HepG2 (cell line): ENCODE measurements at regions not wholly inside any gene's neighbourhood (a gene's known extent, or its start where the extent isn't known, plus 50 kb on each side); places are given as distances from the start of the nearest gene placed in this dataset.

Experiments
- ARNT ChIP-seq: fragments of 450-650 bp; IDR thresholded peaks from 2 replicates; pipeline ENCODE4 v1.6.1; 2017
- CCAR2 ChIP-seq: fragments of 200-400 bp; formaldehyde crosslinking; optimal IDR thresholded peaks from 2 replicates; pipeline ENCODE3; 2018; ENCODE audit warnings: low read depth, mild to moderate bottlenecking, low read length, moderate library complexity
- HDAC1 ChIP-seq: sonication (generic); formaldehyde crosslinking; IDR thresholded peaks from 2 replicates; pipeline ENCODE4 v1.5.1; 2020; ENCODE audit warnings: mild to moderate bottlenecking, missing genetic modification reagents
- MAZ ChIP-seq, 2 experiments: sonication (generic) in 1 of 2; formaldehyde crosslinking in 1 of 2; IDR thresholded peaks; 2 replicates each; pipeline versions ENCODE4 v1.5.0 to v1.6.1; 2012 to 2020; ENCODE audit warnings: low read depth in 2 of 2, mild to moderate bottlenecking in 2 of 2, borderline replicate concordance in 1 of 2, improper control_type of control experiment in 1 of 2, low read length in 1 of 2, missing genetic modification reagents in 1 of 2, moderate library complexity in 1 of 2
- MXD4 ChIP-seq: IDR thresholded peaks from 2 replicates; pipeline ENCODE4 v1.6.1; 2016; ENCODE audit warnings: mild to moderate bottlenecking, missing biosample characterization, missing genetic modification reagents
- NFIC ChIP-seq: IDR thresholded peaks from 2 replicates; pipeline ENCODE4 v1.6.1; 2012; ENCODE audit warnings: mild to moderate bottlenecking, low read length, inconsistent platforms
- NFKBIZ ChIP-seq: IDR thresholded peaks from 2 replicates; pipeline ENCODE4 v1.6.1; 2018; ENCODE audit warnings: missing genetic modification reagents, missing compliant biosample characterization
- PAX8 ChIP-seq: sonication (generic); formaldehyde crosslinking; IDR thresholded peaks from 2 replicates; pipeline ENCODE4 v1.8.0; 2022; ENCODE audit warnings: mild to moderate bottlenecking, missing genetic modification reagents, borderline replicate concordance
- ZBTB39 ChIP-seq: sonication (generic); formaldehyde crosslinking; IDR thresholded peaks from 2 replicates; pipeline ENCODE4 v1.5.0; 2020; ENCODE audit warnings: missing genetic modification reagents
- ZMYM2 ChIP-seq: sonication (generic); formaldehyde crosslinking; IDR thresholded peaks from 2 replicates; pipeline ENCODE4 v1.8.0; 2022; ENCODE audit warnings: mild to moderate bottlenecking, missing genetic modification reagents
- ZNF160 ChIP-seq: sonication (generic); formaldehyde crosslinking; IDR thresholded peaks from 2 replicates; pipeline ENCODE4 v1.8.0; 2022; ENCODE audit warnings: mild to moderate bottlenecking, inconsistent platforms, missing genetic modification reagents
- ZNF225 ChIP-seq: sonication (generic); formaldehyde crosslinking; IDR thresholded peaks from 2 replicates; pipeline ENCODE4 v1.4.0; 2020; ENCODE audit warnings: mild to moderate bottlenecking, missing genetic modification reagents
- ZNF235 ChIP-seq: sonication (generic); formaldehyde crosslinking; IDR thresholded peaks from 2 replicates; pipeline ENCODE4 v1.8.1; 2023; ENCODE audit warnings: mild to moderate bottlenecking, missing genetic modification reagents, borderline replicate concordance
- ZNF577 ChIP-seq: sonication (generic); formaldehyde crosslinking; IDR thresholded peaks from 2 replicates; pipeline ENCODE4 v1.4.0; 2020; ENCODE audit warnings: mild to moderate bottlenecking, low read depth, missing genetic modification reagents, borderline replicate concordance
- ZSCAN25 ChIP-seq: sonication (generic); formaldehyde crosslinking; IDR thresholded peaks from 2 replicates; pipeline ENCODE4 v1.8.0; 2022; ENCODE audit warnings: mild to moderate bottlenecking, missing genetic modification reagents
- ZSCAN30 ChIP-seq: sonication (generic); formaldehyde crosslinking; IDR thresholded peaks from 2 replicates; pipeline ENCODE4 v1.5.0; 2020; ENCODE audit warnings: mild to moderate bottlenecking, missing genetic modification reagents
- TF ChIP-seq, protein P1 (sequence below): sonication (generic); formaldehyde crosslinking; conservative IDR thresholded peaks from 2 replicates; pipeline ENCODE4 v1.8.0; 2022; ENCODE audit warnings: low read depth, missing genetic modification reagents
- TF ChIP-seq, protein P2 (sequence below): sonication (generic); formaldehyde crosslinking; conservative IDR thresholded peaks from 2 replicates; pipeline ENCODE4 v1.8.1; 2023; ENCODE audit warnings: missing genetic modification reagents
- TF ChIP-seq, protein P3 (sequence below): sonication (generic); formaldehyde crosslinking; IDR thresholded peaks from 2 replicates; pipeline ENCODE4 v1.4.0; 2020; ENCODE audit warnings: missing genetic modification reagents
- TF ChIP-seq, protein P4 (sequence below), 2 experiments: sonication (generic) in 1 of 2; formaldehyde crosslinking in 1 of 2; IDR thresholded peaks; 2 replicates each; pipeline versions ENCODE4 v1.4.0 to v1.6.1; 2018 to 2020; ENCODE audit warnings: missing genetic modification reagents in 2 of 2, borderline replicate concordance in 1 of 2, low read depth in 1 of 2, mild to moderate bottlenecking in 1 of 2, missing biosample characterization in 1 of 2

- TF ChIP-seq, protein P1, sequence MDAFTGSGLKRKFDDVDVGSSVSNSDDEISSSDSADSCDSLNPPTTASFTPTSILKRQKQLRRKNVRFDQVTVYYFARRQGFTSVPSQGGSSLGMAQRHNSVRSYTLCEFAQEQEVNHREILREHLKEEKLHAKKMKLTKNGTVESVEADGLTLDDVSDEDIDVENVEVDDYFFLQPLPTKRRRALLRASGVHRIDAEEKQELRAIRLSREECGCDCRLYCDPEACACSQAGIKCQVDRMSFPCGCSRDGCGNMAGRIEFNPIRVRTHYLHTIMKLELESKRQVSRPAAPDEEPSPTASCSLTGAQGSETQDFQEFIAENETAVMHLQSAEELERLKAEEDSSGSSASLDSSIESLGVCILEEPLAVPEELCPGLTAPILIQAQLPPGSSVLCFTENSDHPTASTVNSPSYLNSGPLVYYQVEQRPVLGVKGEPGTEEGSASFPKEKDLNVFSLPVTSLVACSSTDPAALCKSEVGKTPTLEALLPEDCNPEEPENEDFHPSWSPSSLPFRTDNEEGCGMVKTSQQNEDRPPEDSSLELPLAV = no peak; the same call in 1 of the 2 replicates
- TF ChIP-seq, protein P2, sequence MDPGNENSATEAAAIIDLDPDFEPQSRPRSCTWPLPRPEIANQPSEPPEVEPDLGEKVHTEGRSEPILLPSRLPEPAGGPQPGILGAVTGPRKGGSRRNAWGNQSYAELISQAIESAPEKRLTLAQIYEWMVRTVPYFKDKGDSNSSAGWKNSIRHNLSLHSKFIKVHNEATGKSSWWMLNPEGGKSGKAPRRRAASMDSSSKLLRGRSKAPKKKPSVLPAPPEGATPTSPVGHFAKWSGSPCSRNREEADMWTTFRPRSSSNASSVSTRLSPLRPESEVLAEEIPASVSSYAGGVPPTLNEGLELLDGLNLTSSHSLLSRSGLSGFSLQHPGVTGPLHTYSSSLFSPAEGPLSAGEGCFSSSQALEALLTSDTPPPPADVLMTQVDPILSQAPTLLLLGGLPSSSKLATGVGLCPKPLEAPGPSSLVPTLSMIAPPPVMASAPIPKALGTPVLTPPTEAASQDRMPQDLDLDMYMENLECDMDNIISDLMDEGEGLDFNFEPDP (CRISPR knock-in tag) = 0 out of 2 replicates have a peak, but pooled peaks have one; percentile 9
- no peak for TF ChIP-seq ZSCAN30 (CRISPR knock-in tag)
- peak; percentile 70; the same call in 1 of the 2 replicates for TF ChIP-seq ZNF225 (CRISPR knock-in tag)
- TF ChIP-seq ZSCAN25 (CRISPR knock-in tag) = no peak
- TF ChIP-seq, protein P3, sequence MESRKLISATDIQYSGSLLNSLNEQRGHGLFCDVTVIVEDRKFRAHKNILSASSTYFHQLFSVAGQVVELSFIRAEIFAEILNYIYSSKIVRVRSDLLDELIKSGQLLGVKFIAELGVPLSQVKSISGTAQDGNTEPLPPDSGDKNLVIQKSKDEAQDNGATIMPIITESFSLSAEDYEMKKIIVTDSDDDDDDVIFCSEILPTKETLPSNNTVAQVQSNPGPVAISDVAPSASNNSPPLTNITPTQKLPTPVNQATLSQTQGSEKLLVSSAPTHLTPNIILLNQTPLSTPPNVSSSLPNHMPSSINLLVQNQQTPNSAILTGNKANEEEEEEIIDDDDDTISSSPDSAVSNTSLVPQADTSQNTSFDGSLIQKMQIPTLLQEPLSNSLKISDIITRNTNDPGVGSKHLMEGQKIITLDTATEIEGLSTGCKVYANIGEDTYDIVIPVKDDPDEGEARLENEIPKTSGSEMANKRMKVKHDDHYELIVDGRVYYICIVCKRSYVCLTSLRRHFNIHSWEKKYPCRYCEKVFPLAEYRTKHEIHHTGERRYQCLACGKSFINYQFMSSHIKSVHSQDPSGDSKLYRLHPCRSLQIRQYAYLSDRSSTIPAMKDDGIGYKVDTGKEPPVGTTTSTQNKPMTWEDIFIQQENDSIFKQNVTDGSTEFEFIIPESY (CRISPR knock-in tag) = no peak
- TF ChIP-seq NFIC = no peak
- no peak for TF ChIP-seq ZNF577 (CRISPR knock-in tag)
- no peak for TF ChIP-seq ZNF235 (CRISPR knock-in tag)
- TF ChIP-seq ZNF160 (CRISPR knock-in tag) = no peak
- TF ChIP-seq PAX8 (CRISPR knock-in tag) = no peak
- no peak for TF ChIP-seq ZBTB39 (CRISPR knock-in tag)
- TF ChIP-seq MXD4 = no peak
- TF ChIP-seq MAZ (IDR thresholded peaks at IDR 0.05; ENCODE audit: borderline replicate concordance, low read depth, low read length) = no peak
- TF ChIP-seq MAZ (CRISPR knock-in tag; IDR thresholded peaks at IDR 0.05; ENCODE audit: low read depth) = no peak
- TF ChIP-seq CCAR2 = no peak
- TF ChIP-seq, protein P4, sequence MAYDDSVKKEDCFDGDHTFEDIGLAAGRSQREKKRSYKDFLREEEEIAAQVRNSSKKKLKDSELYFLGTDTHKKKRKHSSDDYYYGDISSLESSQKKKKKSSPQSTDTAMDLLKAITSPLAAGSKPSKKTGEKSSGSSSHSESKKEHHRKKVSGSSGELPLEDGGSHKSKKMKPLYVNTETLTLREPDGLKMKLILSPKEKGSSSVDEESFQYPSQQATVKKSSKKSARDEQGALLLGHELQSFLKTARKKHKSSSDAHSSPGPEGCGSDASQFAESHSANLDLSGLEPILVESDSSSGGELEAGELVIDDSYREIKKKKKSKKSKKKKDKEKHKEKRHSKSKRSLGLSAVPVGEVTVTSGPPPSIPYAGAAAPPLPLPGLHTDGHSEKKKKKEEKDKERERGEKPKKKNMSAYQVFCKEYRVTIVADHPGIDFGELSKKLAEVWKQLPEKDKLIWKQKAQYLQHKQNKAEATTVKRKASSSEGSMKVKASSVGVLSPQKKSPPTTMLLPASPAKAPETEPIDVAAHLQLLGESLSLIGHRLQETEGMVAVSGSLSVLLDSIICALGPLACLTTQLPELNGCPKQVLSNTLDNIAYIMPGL (CRISPR knock-in tag; IDR thresholded peaks at IDR 0.05; ENCODE audit: borderline replicate concordance in 1 of 2, low read depth in 1 of 2) = 0 out of 4 replicates have a peak, but pooled peaks of 1 of the 2 experiments have one; percentile 20
- no peak for TF ChIP-seq ARNT
- no peak for TF ChIP-seq ZMYM2 (CRISPR knock-in tag)
- TF ChIP-seq NFKBIZ (CRISPR knock-in tag) = no peak
- TF ChIP-seq HDAC1 (CRISPR knock-in tag) = no peak
Observed at GRCh38 chr2:234687718-234688475, 191.0 kb upstream of the ARL4C start (continued).
